NCI-H774 (cell line): ENCODE measurements at regions not wholly inside any gene's neighbourhood (a gene's known extent, or its start where the extent isn't known, plus 50 kb on each side); places are given as distances from the start of the nearest gene placed in this dataset.

Source experiments
- DNase-seq: peaks from one replicate; lab custom pipeline; 2025; lab: John Stamatoyannopoulos, UW

DNA sequence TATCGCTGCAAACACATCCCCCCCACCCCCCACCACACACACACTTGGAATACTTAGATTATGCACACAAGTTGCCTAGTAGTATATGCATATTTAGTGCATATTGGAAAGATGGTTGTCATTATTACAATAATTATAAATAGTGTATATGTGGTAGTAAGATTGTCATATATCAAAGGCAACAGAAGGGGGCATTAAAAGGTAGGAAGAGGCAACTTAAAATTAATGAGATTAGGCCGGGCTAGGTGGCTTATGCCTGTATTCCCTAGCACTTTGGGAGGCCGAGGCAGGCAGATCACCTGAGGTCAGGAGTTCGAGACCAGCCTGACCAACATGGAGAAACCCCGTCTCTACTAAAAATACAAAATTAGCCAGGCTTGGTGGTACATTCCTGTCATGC, 52.1 kb downstream of the GSC start:
- DNase-seq, result no peak

DNA sequence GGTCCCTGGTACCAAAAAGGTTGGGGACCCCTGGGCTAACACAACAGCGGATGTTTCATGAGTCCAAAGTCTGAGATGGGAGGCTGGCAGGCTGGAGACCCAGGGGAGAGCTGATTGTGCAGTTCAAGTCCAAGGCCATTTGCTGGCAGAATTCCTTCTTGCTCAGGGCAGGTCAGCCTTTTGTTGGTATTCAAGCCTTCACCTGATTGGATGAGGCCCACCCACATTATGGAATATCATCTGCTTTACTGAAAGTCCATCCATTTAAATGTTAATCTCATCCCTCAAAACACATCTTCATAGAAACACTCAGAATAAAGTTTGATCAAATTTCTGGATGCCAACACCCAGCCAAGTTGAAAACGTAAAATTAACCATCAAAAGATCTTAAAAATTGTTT, 52.9 kb downstream of the GSC start:
- no peak for DNase-seq

DNA sequence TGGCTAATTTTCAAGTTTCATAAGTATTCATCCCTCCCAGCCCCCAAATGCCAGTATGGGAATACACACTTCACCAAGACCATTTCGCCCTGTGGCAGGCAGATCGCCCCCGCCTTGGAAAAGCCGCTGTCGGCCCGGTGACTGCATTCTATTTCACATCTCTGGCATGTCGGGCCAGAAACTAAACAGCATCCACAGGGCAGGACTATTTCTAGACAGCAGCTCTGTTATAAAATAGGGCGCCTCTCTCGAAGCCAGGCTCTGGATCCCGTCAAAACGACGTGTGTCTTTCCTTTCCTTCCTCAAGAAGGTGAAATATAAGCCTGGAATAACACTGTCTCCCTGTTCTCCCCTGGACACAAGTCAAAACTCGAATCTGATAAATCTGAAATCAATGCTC, 56.8 kb downstream of the GSC start:
- no peak for DNase-seq

DNA sequence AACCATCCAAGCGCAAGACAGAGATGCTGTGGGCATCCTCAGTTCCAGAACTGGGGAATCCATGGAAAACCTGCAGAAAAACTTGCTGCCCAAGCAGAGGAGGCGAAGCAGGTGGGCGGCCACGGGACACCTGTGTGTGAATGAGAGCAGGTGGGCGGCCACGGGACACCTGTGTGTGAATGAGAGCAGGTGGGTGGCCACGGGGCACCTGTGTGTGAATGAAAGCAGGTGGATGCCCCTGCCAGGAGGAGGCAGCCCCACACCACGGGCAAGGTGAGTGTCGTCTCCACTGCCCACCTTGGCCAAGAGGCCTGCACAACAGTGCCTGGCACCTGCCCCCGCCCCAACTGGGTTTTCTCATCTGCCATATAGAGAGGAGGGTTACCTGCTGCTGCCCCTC, 59.2 kb downstream of the GSC start:
- no peak for DNase-seq

DNA sequence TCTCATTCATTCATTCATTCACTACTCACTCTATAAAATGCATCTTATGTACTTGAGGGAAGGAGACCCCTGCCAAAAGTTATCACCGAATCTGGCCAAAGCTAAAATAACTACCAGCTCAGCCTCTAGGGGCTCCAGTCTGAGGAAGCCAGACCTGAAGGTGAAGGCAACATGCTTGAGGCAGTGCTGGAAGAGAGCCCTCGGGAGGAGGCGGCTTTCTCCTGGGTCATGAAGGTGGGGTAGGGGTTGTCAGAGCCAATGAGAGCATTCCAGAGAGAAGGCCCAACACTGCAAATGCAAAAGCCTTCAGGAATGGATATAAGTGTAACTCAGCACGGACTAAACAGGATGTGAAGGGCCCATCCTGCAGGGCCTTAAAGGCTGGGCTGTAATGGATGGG, 62.4 kb downstream of the GSC start:
- DNase-seq, result no peak

DNA sequence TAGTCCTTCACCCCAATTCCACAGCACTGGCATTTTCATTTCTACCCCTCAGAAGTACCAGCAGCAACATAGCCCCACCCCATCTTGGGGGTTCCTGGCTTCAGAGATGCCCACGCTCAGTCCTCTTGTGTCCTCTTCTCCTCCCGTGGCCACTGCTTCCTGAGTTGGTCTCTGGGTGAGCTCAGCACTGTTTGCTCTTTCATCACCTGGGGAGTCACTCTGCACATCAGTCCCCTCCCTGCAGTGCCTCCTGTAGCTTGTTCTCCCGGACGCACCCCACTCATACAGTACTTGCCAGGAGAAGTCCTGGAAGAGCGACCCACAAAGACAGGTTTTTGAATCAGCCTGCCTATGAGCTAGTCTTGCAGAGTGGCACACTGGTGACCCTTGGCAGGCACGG, 63.8 kb downstream of the GSC start:
- no peak for DNase-seq

DNA sequence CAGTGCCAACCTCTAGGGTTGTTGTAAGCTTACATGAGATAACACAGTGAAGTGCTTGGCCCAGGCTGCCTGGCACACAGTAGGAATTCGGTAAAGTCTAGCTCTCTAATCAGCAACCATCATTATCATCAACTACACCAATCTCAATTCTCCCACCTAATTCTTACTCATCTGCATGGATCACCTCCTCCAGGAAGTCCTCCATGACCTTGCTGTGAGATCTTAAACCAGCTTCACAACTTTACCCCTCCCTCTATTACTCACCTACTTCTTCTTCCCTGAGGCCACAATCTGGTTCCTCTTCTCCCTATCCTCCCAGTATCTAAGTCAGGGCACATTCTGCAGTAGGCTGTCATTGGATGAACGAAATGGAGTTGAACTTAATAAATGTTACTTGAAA, 67.3 kb downstream of the GSC start:
- no peak for DNase-seq

DNA sequence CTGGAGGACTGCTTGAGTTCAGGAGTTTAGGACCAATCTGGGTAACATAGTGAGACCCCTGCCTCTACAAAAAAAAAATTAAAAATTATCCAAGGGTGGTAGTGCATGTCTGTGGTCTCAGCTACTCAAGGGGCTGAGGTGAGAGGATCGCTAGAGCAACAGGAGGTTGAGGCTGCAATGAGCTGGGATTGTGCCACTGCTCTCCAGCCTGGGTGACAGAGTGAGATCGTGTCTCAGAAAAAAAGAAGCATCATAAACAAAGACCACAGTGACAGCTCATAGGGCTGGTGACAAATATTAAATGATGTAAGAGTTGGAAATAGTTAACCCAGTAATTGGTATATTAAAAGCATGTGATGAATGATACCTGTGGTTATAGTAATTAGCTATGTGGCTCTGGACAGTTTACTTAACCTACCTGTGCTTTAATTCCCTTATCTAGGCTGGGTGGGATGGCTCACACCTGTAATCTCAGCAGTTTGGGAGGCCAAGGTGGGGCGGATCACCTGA, 68.0 kb downstream of the GSC start:
- DNase-seq, result no peak

DNA sequence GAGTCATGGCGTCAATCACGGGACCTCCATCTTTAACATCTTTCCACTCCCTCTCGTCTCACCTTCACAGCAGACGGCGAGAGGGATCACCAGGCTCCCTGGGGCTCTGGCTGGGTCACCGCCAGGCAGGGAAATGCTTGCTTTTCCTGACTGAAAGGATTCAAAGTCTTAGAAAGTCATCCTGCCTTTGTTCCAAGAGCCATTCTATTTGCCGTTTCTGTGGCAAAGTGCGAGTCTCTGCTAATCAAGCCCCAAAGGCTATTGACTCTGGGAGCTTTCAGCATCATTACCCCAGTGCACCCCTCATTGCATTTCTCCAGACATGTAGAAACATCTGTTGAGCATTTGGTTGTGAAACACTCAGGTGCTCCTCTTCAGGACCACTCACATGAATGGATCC, 69.6 kb downstream of the GSC start:
- DNase-seq, result no peak

DNA sequence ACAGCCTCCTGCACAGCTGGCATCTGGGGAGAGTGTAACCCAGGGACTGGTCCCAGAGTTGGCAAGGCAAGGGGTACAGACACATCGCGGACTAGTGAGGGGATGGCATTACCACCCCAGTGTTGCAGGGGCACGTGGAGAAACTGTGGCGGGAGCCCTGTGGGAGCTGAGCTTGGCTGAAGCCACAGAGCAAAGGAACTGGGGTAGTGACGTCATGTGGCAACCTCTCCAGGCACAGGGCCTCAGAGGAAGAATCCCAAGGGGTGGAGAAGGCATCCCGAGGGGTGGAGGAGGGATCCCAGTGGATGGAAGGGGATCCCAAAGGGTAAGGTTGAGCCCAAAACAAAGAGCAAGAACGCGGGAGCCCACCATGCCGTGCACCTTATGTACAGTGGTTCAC, 70.1 kb downstream of the GSC start:
- DNase-seq, result no peak

DNA sequence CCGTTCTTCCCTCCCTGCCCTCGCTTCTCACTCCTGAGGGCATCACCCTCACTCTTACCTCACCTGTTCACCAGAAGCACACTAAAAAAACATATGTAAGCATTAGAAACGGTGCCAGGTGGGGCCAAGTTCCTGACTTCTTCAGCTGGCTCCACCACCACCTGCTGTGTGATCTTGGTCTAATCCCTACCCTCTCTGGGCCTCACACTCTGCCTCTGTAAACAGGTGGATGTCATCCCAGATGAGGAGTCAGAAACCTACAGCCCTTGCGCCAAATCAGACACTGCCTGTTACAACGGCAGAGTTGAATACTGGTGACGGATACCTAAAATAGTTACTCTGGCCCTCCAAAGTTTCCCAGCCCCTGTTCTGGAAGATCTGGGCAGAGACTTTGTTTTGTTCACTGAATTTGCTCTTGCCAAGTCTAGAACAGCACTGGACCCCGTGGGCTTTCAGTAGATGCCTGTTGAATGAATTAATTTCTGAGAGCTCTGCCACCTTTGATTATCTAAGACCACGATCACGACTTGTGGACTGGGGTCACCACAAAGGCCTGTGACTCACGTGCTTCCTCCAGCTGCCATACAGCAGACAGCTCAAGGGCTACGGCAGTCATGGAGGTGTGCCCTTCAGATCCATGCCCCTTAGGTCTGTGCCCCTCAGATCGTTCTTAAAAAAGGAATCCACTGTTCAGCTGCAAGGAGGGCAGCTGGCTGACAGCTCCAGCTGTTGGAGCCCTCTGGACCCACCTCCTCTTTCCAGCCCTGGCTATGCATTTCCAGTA, 71.9 kb downstream of the GSC start:
- no peak for DNase-seq

DNA sequence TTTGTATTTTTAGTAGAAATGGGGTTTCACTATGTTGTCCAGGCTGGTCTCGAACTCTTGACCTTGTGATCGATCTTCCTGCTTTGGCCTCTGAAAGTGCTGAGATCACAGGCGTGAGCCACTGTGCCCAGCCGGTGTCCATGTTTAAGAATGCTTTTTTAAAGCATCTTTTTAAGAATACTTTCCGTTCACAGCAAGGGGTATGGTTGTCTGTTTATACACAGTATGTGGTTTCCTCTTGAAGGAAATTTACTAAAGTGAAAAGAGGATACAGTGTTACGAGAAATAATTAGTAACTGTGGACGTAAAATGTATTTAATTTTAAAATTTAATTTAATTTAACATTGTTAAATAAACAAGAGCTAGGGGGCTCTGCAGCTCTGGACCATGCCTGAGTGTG, 73.4 kb downstream of the GSC start:
- DNase-seq, result no peak

DNA sequence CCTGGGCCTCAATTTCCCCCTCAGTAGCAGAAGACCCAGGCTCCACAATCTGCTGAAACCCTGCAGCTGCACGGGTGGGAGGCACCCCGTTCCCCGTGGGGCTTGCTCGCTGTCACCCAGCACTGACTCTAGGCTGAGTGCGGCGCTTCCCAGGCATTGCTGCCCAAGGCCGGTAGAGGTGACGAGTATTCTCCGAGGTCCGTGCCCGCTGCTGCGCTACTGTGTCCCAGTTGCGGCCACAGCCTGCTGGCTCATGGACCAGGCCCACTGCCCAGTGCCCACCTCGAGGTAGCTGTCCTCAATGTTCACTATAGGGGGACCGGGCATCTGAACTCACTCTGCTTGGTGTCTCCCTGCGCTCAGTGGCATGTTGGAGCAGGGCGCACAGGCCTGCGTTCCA, 74.7 kb downstream of the GSC start:
- no peak for DNase-seq

DNA sequence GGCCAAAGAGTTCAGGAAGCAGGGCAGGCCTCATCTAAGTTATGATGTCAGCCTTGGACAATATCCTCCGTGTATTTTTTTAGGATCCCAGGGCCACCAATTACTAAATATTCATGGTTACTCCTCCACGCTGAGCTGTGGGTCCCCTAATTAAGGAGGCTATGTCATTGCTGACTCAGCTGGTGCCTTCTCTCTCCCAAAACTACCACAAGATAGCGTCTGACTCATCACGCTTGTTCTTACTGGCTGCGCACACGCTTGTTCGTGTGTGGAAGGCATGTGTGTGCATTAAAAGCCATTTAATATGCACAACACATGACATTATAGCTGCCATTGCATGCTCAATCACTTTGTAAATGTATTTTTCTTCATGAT, 78.3 kb downstream of the GSC start:
- no peak for DNase-seq

DNA sequence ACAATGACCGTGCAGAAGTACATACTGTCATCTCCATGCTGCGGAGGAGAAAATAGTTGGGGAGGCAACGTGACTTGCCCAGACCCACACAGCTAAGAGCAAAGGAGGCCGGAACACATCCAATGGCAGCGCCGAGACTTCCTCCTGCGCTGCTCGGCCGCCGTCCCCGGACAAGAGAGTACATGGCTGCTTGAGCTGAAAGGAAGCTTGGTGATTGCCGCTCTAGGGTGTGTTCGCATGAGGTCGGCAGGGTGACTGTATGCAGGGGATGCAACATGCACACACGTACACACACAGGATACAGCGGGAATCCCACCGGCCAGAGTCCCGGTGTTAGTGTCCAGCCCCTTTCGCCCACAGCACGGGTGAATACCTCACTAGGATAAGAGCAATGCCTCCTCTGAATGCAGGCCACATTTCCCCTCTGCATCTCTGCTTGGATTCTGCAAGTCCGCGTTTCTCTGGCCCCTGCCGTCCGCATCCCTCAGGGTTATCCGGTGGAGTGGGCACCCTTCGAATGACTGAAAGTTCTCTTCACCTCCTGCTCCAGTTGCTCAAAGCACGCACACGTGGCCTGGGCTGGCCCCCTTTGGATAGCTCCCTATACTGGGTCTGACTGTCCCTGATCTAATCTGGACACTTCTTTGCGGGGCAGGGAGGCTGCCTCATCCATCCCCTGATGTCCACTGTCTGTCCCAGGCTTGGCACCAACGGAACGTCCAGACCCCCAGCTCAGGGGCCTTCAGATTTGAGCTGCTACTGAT, 78.8 kb downstream of the GSC start:
- DNase-seq, result no peak

DNA sequence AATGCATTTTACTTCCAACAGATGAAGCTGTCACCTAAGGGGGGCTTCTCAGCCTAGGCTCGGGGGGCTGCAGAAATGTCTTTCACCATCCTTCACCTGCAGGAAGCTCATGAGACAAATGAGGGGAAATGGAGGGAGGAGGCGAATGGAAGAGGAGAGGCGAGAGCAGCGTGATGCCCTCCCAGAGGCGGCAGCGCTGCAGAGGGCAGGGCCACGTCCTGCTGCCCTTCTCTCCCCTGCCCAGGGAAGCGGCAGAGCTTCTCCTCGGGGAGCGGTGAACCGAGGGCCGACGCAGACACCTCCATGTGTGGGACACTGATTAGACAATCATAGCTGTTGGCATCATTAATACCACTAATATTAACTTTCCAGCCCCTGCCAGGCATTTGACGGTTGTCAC, 78.3 kb downstream of the SERPINA3 start:
- no peak for DNase-seq

DNA sequence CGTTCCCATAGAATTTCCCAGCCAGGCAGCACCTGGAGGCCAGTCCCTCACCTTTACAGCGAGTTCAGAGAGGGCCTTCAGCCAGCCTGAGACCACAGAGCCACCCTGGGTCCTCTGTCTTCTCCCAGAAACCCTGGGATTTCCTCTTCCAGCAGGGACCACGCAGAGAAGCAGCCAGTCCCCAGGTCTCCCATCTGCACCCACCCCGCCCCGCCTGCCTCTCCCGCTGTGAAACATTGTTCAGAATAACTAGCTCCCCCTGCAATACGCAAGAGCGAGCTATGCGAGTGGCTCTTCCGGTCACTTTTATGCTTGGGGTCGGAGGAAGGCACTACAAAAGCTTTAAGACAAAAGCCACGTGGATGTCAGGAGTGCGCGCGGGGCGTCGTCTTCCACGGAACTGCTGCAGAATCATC, 77.8 kb downstream of the SERPINA3 start:
- DNase-seq, result no peak

DNA sequence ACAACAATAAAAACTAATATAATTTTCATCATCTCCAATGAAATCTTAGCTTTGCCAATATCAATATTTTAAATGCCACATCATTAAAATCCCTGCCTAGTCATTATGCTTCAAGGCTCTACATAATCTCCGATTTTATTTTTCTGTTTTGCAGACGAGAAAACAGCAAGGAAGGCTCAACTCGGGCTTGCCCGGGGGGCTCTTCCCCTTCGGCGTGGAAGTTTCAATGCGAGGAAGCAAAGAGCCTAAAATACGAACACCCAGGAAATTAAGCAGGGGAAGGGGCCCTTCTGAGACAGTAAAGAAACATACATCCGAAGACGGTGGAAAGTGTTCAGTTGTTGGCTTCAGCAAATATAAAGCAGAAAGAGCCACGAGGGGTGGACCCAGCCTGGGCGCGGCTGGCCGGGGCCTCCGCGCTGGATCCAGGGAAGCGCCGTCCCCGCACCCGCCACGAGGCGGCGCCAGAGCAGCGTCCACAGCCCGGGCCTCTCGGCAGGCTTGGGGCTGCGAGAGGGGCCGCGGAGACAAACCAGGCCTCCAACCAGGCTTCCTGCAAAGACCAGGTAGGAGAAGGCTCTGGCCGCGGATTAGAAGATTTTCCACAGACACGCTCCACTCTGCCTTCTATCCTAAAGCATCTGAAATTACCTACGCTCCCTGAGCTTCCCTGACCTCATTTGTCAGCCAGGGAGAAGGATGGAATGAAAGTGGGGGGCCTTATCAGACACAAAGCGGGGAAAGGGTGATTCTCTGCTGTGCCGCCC, 77.2 kb downstream of the SERPINA3 start:
- DNase-seq, result peak; percentile 57

DNA sequence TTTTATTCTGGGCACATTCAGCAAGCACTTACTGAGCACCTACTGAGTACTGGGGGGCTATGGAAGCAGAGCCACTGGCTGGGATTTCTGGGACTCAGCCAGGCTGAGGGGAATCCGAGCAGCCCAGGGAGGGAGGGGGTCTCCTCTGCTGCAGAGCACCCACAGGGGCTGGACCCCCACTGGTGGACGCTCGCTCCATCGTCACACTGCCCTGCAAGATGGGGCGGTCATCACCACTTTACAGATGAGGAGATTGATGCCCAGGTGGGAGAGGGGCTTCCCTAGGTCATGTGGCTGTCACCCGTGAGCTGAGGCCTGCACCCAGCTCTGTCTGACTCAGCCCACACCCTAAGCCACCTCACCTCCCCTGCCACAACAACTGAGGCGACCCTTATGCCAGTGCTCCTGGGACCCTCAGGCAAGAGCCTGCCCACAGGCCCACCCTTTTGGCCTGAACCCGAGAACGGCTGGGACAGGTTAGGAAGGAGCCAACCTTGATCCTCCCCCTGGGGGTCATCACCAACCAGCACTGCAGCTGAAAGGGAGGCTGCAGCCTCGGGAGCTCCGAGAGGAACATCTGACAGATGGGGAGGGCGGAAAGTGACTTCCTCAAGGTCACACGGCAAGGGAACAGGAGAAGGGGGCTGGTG, 74.4 kb downstream of the SERPINA3 start:
- no peak for DNase-seq

DNA sequence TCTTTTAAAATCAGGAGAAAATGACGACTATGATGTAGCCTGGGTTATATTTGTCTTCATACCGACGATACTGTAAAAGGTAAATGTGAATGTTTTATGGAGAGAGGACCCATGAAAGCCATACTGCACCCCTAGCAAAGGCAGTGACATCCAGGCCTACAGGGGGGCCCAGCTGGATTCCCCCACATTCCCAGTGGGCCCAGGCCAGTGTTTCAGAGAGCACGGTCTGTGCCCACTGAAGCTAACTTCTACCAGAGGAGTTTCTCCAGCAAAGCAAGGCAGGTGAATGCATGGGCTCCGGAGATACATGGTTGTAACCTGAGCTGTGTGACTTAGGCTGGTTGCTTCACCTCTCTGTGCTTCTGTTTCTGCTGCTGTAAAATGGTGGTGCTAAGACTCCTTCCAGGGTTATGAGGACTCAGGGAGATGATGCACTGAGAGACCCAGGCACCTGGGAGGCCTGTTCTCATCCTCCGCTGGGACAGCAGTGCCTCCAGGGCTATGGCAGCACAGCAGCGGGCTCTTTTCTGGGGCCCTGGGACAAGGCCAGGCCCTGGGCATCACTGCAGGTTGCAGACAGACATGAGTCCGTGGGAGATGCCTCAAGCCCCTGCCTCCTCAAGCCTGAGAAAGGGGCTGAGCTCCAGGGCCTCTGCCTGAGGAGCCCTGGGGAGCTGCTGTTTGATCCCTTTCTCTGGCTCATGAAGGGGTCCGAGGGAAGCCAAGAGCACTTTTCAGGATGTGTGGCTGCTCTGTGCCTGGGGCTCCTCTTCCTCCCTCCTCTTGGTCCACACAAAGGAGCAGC, 73.7 kb downstream of the SERPINA3 start:
- no peak for DNase-seq

DNA sequence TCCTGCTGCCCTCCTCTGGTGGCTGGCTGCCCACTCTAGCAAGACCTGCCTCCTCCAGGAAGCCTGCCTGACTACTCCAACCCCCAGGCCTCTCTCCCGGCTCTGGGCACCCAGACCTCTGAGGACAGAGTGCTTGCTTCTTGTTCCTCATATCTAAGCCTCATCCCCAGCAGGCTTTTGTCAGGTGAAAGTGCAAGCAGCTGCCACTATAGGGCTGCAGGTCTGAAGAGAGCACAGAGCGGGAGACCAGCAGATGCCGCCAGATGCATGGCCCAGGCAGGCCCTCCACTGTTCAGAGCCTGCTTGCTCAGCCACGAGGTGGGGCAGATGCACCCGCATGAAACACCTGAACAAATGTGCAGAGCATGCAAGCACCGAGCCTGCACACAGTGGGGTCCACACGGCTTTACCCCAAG, 73.0 kb downstream of the SERPINA3 start:
- no peak for DNase-seq
